NT2/D1 (cell line): ENCODE measurements at regions not wholly inside any gene's neighbourhood (a gene's known extent, or its start where the extent isn't known, plus 50 kb on each side); places are given as distances from the start of the nearest gene placed in this dataset.

Source experiments
- SUZ12 ChIP-seq: IDR thresholded peaks from 2 replicates; pipeline ENCODE4 v1.6.1; 2011; ENCODE audit not compliant: insufficient read length, insufficient read depth; ENCODE audit errors: extremely low read depth
- YY1 ChIP-seq: IDR thresholded peaks from 2 replicates; pipeline ENCODE4 v1.6.1; 2011; ENCODE audit not compliant: insufficient read length, insufficient read depth
- ZNF274 ChIP-seq: IDR thresholded peaks from 2 replicates; pipeline ENCODE4 v1.6.1; 2011; ENCODE audit warnings: mild to moderate bottlenecking, low read depth, low read length

DNA sequence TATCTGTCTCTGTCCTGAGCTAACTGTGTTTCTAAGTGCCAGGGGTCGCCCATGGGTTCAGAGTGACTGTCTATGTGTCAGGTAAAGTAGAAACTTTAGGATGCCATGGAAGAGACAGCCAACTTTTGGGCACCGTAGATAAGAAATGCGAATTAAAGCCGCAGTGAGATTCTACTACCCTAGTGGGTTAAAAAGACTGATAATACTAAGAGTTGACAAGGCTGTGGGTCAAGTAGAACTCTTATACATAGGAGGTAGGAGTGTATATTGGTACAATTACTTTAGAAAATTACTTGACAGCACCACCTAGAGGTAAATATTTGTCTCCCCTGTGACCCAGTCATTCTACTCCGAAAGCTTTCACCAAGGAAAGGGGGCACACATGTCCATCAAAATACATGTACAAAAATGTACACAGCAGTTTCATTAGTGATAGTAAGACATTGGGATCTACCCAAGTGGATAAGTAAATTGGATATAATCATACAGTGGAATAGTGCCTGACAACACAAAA is 371.3 kb downstream of the SLC4A3 start:
- no peak for TF ChIP-seq SUZ12
- no peak for TF ChIP-seq YY1
- TF ChIP-seq ZNF274, result no peak
